ENCODE measurements at regions not wholly inside any gene's neighbourhood (a gene's known extent, or its start where the extent isn't known, plus 50 kb on each side); places are given as distances from the start of the nearest gene placed in this dataset.
"Not testable (repeated sequence)": the region's sequence is repeated elsewhere in the genome, so short reads cannot be mapped to it uniquely, and the experiment has no call there.

DNA sequence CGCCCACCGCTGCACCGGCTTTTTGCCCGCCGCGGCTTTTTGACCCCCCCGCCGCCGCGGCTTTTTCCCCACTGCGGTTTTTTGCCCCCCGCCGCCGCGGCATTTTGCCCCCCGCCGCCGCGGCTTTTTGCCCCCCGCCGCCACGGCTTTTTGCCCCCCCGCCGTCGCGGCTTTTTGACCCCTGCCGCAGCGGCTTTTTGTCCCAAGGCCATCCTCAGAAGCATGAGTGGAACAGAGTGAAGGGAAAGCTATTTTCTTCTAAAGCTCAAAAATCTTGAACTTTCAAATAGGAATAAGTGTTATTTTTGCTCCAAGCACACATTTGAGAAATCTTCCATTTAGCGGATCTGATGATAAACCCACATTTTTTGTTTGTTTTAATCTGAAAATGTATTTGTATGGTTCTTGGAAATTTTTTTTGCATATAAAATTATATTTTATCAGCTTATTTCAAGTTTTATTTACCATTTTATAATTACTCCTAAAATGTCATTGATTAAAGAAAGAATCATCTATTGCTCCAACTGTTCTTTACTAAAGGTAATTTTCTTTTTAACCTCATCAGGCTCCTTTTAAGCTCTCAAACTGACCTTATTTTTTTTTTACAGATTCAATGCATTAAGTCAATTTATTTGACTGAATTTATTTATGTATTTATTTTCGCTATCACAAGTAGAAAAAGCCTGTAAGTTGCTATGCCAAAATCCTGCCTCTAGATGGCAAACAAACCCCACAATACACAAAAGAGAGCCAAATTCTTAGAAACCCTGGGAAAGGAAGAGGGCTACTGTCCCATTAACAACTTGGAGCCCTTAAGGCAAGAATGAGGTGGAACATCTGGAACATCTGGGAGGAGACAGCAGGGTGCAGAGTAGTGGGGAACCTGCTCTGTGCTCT is 460.3 kb downstream of the ZNF33B start:
- H3K9me3 ChIP-seq (ENCODE audit: low read depth); H3F3A ChIP-seq (ENCODE audit: insufficient read depth); H2AFZ ChIP-seq; H3K9me2 ChIP-seq (ENCODE audit: insufficient read depth); H3K4me2 ChIP-seq (ENCODE audit: unreplicated experiment); in situ Hi-C loops (cut with MboI); H3K27ac ChIP-seq; H3K9ac ChIP-seq; H3K79me2 ChIP-seq (ENCODE audit: insufficient read depth); H3K4me1 ChIP-seq (ENCODE audit: insufficient read depth); H3K36me3 ChIP-seq (ENCODE audit: low read depth); H4K20me1 ChIP-seq (ENCODE audit: insufficient read depth): not testable (repeated sequence)
- WGBS, 2 experiments (ENCODE audit: low coverage in 1 of 2, low lambda C conversion rate in 2 of 2, missing lambda C conversion rate in 2 of 2) = 10 to 15% methylated on average over 13 to 30 of the region's 30 CpGs
- Histone ChIP-seq H3K27me3 (replicated peaks; ENCODE audit: insufficient read depth) (peaks cover 12% of the 10 kb centered on the region), H3K4me3 (0 out of 2 replicates have a peak overlapping the region, but pooled peaks have one; percentile 20)
- TF ChIP-seq EZH2 (IDR thresholded peaks at IDR 0.05; ENCODE audit: insufficient read depth, poor library complexity, severe bottlenecking) = peak; percentile 100
- peak; percentile 88; the same call in 1 of the 2 replicates for TF ChIP-seq EZH2phosphoT487 (IDR thresholded peaks at IDR 0.05; ENCODE audit: insufficient read depth, low read depth)
- peak; percentile 52 for DNase-seq

DNA sequence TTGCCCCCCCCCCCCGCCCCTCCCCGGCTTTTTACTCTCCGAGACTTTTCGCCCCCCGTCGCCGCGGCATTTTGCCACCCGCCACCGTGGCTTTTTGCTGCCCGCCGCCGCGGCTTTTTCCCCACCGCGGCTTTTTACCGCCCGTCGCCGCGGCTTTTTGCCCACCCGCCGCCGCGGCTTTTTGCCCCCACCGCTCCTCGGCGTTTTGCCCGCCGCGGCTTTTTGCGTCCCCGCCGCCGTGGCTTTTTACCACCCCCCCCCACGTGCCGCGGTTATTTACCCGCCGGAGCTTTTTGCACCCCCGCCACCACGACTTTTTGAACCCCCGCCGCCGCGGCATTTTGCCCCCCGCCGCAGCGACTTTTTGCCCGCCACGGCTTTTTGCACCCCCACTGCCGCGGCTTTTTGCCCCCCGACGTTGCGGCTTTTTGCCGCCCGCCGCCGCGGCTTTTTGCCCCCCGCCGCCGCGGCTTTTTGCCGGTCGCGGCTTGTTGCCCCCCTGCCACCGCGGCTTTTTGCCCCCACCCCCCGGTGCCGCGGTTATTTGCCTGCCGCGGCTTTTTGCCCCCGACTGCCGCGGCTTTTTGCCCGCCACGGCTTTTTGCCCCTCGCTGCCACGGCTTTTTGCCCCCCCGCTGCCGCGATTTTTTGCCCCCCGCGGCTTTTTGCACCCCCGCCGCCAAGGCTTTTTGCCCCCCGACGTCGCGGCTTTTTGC is 461.1 kb downstream of the ZNF33B start:
- Histone ChIP-seq H3K4me2 (ENCODE audit: unreplicated experiment) (no peak overlapping the region), H3K79me2 (ENCODE audit: insufficient read depth) (no peaks in the 10 kb centered on the region), H3K27ac (no peak overlapping the region), H3K9me3 (ENCODE audit: low read depth) (no peaks in the 10 kb centered on the region), H2AFZ (no peak overlapping the region), H3F3A (ENCODE audit: insufficient read depth) (no peaks in the 10 kb centered on the region), H3K36me3 (ENCODE audit: low read depth) (no peaks in the 10 kb centered on the region), H3K4me1 (ENCODE audit: insufficient read depth) (no peaks in the 10 kb centered on the region), H4K20me1 (ENCODE audit: insufficient read depth) (no peaks in the 10 kb centered on the region), H3K4me3 (no peak overlapping the region), H3K9me2 (ENCODE audit: insufficient read depth) (no peaks in the 10 kb centered on the region), H3K9ac (no peak overlapping the region), H3K27me3 (replicated peaks; ENCODE audit: insufficient read depth) (peaks cover 12% of the 10 kb centered on the region)
- WGBS, 2 experiments (ENCODE audit: low coverage in 1 of 2, low lambda C conversion rate in 2 of 2, missing lambda C conversion rate in 2 of 2) = 13 to 18% methylated on average over 27 to 93 of the region's 93 CpGs
- DNase-seq = no peak
- in situ Hi-C loops (cut with MboI) = no loop called here
- TF ChIP-seq EZH2phosphoT487 (IDR thresholded peaks at IDR 0.05; ENCODE audit: insufficient read depth, low read depth) = no peak
- no peak for TF ChIP-seq EZH2 (IDR thresholded peaks at IDR 0.05; ENCODE audit: insufficient read depth, poor library complexity, severe bottlenecking)

GRCh38 chr10:42150428-42151061 is 487.8 kb downstream of the ZNF33B start:
- Histone ChIP-seq H3K27ac (no peak overlapping the region), H3K9me2 (ENCODE audit: insufficient read depth) (no peaks in the 10 kb centered on the region), H3K36me3 (ENCODE audit: low read depth) (no peaks in the 10 kb centered on the region), H3K79me2 (ENCODE audit: insufficient read depth) (no peaks in the 10 kb centered on the region), H3K4me2 (ENCODE audit: unreplicated experiment) (no peak overlapping the region), H3K9me3 (ENCODE audit: low read depth) (no peaks in the 10 kb centered on the region), H3K27me3 (replicated peaks; ENCODE audit: insufficient read depth) (no peaks in the 10 kb centered on the region), H3K4me1 (ENCODE audit: insufficient read depth) (no peaks in the 10 kb centered on the region), H2AFZ (no peak overlapping the region), H3K9ac (no peak overlapping the region), H3F3A (ENCODE audit: insufficient read depth) (no peaks in the 10 kb centered on the region), H4K20me1 (ENCODE audit: insufficient read depth) (no peaks in the 10 kb centered on the region), H3K4me3 (no peak overlapping the region)
- TF ChIP-seq EZH2phosphoT487 (IDR thresholded peaks at IDR 0.05; ENCODE audit: insufficient read depth, low read depth) = no peak
- TF ChIP-seq EZH2 (IDR thresholded peaks at IDR 0.05; ENCODE audit: insufficient read depth, poor library complexity, severe bottlenecking) = no peak
- in situ Hi-C loops (cut with MboI) = no loop called here
- 52 to 55% methylated on average over 15 to 59 of the region's 59 CpGs for WGBS, 2 experiments (ENCODE audit: low coverage in 1 of 2, low lambda C conversion rate in 2 of 2, missing lambda C conversion rate in 2 of 2)
- DNase-seq = peak; percentile 1

DNA sequence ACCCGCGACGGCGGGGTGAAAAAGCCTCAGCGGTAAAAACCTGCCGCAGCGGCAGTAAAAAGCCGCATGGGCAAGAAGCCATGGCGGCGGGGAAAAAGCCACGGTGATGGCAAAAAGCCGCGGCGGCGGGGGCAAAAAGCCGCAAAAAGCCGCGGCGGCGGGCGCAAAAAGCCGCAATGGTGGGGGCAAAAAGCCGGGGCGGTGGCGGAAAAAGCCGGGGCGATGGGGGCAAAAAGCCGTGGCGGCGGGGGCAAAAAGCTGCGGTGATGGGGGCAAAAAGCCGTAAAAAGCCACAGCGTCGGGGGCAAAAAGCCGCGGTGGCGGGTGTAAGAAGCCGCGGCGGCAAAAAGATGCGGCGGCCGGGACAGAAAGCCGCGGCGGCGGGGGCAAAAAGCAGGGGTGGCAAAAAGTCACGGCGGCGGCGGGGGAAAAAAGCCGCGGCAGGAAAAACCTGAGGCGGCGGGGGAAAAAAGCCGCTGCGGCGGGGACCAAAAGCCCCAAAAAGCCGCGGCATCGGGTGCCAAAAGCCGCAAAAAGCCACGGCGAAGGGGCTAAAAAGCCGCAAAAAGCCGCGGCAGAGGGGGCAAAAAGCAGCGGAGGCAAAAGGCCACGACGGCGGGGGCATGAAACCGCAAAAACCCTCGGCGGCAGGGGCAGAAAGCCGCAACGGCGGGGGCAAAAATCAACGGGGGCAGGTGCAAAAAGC is 488.5 kb downstream of the ZNF33B start:
- Histone ChIP-seq H3K36me3 (ENCODE audit: low read depth) (no peaks in the 10 kb centered on the region), H3K4me1 (ENCODE audit: insufficient read depth) (no peaks in the 10 kb centered on the region), H3K79me2 (ENCODE audit: insufficient read depth) (no peaks in the 10 kb centered on the region), H2AFZ (no peak overlapping the region), H3K27ac (no peak overlapping the region), H3K9ac (no peak overlapping the region), H4K20me1 (ENCODE audit: insufficient read depth) (no peaks in the 10 kb centered on the region), H3F3A (ENCODE audit: insufficient read depth) (no peaks in the 10 kb centered on the region), H3K4me2 (ENCODE audit: unreplicated experiment) (no peak overlapping the region), H3K9me3 (ENCODE audit: low read depth) (no peaks in the 10 kb centered on the region), H3K27me3 (replicated peaks; ENCODE audit: insufficient read depth) (no peaks in the 10 kb centered on the region), H3K4me3 (no peak overlapping the region), H3K9me2 (ENCODE audit: insufficient read depth) (no peaks in the 10 kb centered on the region)
- DNase-seq = peak; percentile 1
- TF ChIP-seq EZH2 (IDR thresholded peaks at IDR 0.05; ENCODE audit: insufficient read depth, poor library complexity, severe bottlenecking) (no peak), EZH2phosphoT487 (IDR thresholded peaks at IDR 0.05; ENCODE audit: insufficient read depth, low read depth) (no peak)
- in situ Hi-C loops (cut with MboI) = no loop called here
- WGBS, 2 experiments (ENCODE audit: low coverage in 1 of 2, low lambda C conversion rate in 2 of 2, missing lambda C conversion rate in 2 of 2) = 50 to 61% methylated on average over 53 to 78 of the region's 78 CpGs

Data from GM23248 (cell line).